ENCODE measurements at regions not wholly inside any gene's neighbourhood (a gene's known extent, or its start where the extent isn't known, plus 50 kb on each side); places are given as distances from the start of the nearest gene placed in this dataset.

DNA sequence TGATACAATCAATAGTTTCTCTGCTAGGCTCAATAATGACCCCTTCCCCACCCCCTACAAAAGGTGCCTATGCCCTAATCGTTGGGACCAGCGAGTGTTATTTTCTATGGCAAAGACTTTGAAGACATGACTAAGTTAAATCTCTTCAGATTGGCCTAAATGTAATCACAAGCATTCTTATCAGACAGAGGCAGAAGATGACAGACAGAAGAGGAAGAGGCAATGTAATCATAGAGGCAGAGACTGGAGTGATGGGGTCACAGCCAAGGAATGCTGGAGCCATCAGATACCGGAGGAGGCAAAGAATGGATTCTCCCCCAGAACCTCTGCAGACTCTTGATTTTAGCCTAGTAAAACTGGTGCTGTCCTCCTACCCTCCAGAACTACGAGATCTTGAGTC lies 159.3 kb downstream of the EDN1 start:
- no peak for ATAC-seq
- no peaks in the 10 kb centered on the region for H3K4me1 Mint-ChIP-seq
- ChIA-PET CTCF (no interaction called here), POLR2A (no interaction called here)
- peaks cover 10% of the 10 kb centered on the region for H3K27me3 Mint-ChIP-seq (ENCODE audit: low read depth)
- TF ChIP-seq, protein P1, sequence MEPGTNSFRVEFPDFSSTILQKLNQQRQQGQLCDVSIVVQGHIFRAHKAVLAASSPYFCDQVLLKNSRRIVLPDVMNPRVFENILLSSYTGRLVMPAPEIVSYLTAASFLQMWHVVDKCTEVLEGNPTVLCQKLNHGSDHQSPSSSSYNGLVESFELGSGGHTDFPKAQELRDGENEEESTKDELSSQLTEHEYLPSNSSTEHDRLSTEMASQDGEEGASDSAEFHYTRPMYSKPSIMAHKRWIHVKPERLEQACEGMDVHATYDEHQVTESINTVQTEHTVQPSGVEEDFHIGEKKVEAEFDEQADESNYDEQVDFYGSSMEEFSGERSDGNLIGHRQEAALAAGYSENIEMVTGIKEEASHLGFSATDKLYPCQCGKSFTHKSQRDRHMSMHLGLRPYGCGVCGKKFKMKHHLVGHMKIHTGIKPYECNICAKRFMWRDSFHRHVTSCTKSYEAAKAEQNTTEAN (CRISPR knock-in tag; IDR thresholded peaks at IDR 0.05), result no peak
- no peak overlapping the region for H3K4me3 Mint-ChIP-seq
- DNase-seq (ENCODE audit: low spot score), result no peak
- H3K9me3 Mint-ChIP-seq, result peaks cover 24% of the 10 kb centered on the region
- H3K27ac Mint-ChIP-seq, result no peak overlapping the region
- peaks cover 24% of the 10 kb centered on the region for H3K36me3 Mint-ChIP-seq

DNA sequence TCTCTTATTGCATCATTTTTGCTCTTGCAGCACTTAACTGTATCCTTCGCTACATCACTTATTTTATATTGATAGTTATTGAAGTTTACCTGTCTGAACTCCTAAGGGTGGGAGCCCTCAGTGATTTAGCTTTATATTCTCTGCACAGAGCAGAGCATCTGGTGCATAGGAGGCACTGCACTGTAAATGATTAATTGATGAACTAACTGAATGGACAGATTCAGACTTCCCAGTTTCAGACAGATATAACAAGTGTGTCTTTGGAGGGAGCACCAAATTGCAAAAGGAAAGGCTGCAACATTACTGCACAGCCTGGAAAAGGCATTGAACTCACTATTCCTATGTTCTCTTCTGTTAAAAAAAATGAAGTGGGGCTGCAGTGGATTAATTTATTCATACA lies 160.3 kb downstream of the EDN1 start:
- no peaks in the 10 kb centered on the region for H3K4me1 Mint-ChIP-seq
- DNase-seq (ENCODE audit: low spot score) (no peak), ATAC-seq (no peak)
- ChIA-PET CTCF (no interaction called here), POLR2A (no interaction called here)
- H3K27me3 Mint-ChIP-seq (ENCODE audit: low read depth), result peaks cover 12% of the 10 kb centered on the region
- peaks cover 32% of the 10 kb centered on the region for H3K36me3 Mint-ChIP-seq
- peaks cover 34% of the 10 kb centered on the region for H3K9me3 Mint-ChIP-seq
- no peak overlapping the region for H3K27ac Mint-ChIP-seq
- no peak for TF ChIP-seq FOXK1 (CRISPR knock-in tag; IDR thresholded peaks at IDR 0.05)
- no peak for TF ChIP-seq ZBTB21 (CRISPR knock-in tag; IDR thresholded peaks at IDR 0.05; ENCODE audit: borderline replicate concordance)
- no peak for TF ChIP-seq CBFB (CRISPR knock-in tag; IDR thresholded peaks at IDR 0.05; ENCODE audit: low read depth)
- TF ChIP-seq CREM (CRISPR knock-in tag; IDR thresholded peaks at IDR 0.05), result no peak
- no peak for TF ChIP-seq MYBL2 (CRISPR knock-in tag; IDR thresholded peaks at IDR 0.05)
- TF ChIP-seq, protein P2, sequence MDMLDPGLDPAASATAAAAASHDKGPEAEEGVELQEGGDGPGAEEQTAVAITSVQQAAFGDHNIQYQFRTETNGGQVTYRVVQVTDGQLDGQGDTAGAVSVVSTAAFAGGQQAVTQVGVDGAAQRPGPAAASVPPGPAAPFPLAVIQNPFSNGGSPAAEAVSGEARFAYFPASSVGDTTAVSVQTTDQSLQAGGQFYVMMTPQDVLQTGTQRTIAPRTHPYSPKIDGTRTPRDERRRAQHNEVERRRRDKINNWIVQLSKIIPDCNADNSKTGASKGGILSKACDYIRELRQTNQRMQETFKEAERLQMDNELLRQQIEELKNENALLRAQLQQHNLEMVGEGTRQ (CRISPR knock-in tag; IDR thresholded peaks at IDR 0.05), result no peak
- no peak for TF ChIP-seq GTF2I (CRISPR knock-in tag; conservative IDR thresholded peaks at IDR 0.05)
- no peak overlapping the region for H3K4me3 Mint-ChIP-seq

DNA sequence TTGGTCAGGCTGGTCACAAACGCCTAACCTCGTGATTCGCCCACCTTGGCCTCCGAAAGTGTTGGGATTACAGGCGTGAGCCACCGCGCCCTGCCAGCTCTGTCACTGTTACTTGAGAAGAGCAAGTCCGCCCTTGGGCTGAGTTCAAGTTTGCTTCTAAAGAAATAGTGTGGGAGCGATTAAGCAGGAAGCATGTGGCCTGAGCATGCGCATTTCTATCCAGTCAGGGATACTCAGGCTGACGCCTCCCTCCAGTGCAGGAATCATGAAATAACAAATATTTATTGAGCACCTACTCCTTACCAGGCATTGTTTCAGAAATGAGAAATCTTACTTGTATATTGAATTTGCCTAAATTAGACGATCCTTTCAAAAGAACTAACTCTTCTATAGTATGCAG lies 166.2 kb downstream of the EDN1 start:
- Mint-ChIP-seq H3K9me3 (peaks cover 34% of the 10 kb centered on the region), H3K27ac (no peak overlapping the region), H3K36me3 (peaks cover 33% of the 10 kb centered on the region), H3K27me3 (ENCODE audit: low read depth) (peaks cover 53% of the 10 kb centered on the region), H3K4me3 (no peak overlapping the region), H3K4me1 (peaks cover 31% of the 10 kb centered on the region)
- no peak; the same call in 1 of the 2 replicates for ATAC-seq
- ChIA-PET CTCF (interaction anchor here (0.7 to 1.2 kb wide), 3 partner anchors 48 to 787 kb away, joined by 3 to 5 read pairs (median 3); partner anchors contain the start of gene EDN1), POLR2A (interaction anchor here (0.7 kb wide), 1 partner anchor 151 kb away, joined by 3 read pairs; no protein-coding TSS in a partner anchor)
- no peak for DNase-seq (ENCODE audit: low spot score)
- no peak for TF ChIP-seq GRHL2 (CRISPR knock-in tag; IDR thresholded peaks at IDR 0.05; ENCODE audit: insufficient replicate concordance, severe bottlenecking)
- TF ChIP-seq TEAD1 (CRISPR knock-in tag; IDR thresholded peaks at IDR 0.05), result no peak
- TF ChIP-seq ZNF121 (CRISPR knock-in tag; IDR thresholded peaks at IDR 0.05), result no peak
- TF ChIP-seq, protein P3, sequence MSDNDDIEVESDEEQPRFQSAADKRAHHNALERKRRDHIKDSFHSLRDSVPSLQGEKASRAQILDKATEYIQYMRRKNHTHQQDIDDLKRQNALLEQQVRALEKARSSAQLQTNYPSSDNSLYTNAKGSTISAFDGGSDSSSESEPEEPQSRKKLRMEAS (CRISPR knock-in tag; IDR thresholded peaks at IDR 0.05), result no peak
- TF ChIP-seq ESRRA (CRISPR knock-in tag; IDR thresholded peaks at IDR 0.05; ENCODE audit: borderline replicate concordance), result no peak
- TF ChIP-seq NR3C1 (CRISPR knock-in tag; conservative IDR thresholded peaks at IDR 0.05; ENCODE audit: low read depth), result no peak
- TF ChIP-seq, protein P4, sequence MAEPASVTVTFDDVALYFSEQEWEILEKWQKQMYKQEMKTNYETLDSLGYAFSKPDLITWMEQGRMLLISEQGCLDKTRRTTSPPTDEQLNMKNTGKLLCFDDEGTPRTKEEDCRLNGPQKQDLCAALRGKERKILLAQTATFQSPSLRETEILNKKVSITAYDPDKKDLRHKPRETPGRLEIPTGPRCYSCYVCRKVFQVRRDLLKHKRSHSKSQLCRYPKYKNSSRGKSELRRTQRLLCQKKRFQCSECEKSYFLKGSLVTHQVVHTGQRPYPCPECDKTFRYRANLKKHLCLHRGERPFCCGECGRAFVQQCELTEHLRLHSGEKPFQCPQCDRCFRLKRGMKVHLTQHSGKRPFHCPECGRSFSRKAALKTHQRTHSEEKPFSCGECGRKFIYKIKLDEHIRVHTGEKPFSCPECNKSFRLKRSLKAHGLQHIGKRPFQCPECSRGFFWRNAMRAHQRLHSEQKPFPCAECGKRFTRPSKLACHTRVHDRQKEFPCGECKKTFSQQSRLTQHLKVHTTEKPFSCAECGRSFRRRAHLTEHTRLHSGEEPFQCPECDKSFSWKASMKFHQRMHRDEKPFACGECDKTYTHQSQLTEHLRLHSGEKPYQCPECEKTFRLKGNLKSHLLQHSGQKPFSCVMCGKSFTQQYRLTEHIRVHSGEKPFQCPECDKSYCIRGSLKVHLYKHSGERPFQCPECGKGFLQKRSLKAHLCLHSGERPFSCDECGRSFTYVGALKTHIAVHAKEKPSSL (CRISPR knock-in tag; conservative IDR thresholded peaks at IDR 0.05), result no peak
- TF ChIP-seq, protein P5, sequence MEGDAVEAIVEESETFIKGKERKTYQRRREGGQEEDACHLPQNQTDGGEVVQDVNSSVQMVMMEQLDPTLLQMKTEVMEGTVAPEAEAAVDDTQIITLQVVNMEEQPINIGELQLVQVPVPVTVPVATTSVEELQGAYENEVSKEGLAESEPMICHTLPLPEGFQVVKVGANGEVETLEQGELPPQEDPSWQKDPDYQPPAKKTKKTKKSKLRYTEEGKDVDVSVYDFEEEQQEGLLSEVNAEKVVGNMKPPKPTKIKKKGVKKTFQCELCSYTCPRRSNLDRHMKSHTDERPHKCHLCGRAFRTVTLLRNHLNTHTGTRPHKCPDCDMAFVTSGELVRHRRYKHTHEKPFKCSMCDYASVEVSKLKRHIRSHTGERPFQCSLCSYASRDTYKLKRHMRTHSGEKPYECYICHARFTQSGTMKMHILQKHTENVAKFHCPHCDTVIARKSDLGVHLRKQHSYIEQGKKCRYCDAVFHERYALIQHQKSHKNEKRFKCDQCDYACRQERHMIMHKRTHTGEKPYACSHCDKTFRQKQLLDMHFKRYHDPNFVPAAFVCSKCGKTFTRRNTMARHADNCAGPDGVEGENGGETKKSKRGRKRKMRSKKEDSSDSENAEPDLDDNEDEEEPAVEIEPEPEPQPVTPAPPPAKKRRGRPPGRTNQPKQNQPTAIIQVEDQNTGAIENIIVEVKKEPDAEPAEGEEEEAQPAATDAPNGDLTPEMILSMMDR (IDR thresholded peaks at IDR 0.05), result no peak
- no peak for TF ChIP-seq CBFB (CRISPR knock-in tag; IDR thresholded peaks at IDR 0.05; ENCODE audit: low read depth)
- TF ChIP-seq, protein P6, sequence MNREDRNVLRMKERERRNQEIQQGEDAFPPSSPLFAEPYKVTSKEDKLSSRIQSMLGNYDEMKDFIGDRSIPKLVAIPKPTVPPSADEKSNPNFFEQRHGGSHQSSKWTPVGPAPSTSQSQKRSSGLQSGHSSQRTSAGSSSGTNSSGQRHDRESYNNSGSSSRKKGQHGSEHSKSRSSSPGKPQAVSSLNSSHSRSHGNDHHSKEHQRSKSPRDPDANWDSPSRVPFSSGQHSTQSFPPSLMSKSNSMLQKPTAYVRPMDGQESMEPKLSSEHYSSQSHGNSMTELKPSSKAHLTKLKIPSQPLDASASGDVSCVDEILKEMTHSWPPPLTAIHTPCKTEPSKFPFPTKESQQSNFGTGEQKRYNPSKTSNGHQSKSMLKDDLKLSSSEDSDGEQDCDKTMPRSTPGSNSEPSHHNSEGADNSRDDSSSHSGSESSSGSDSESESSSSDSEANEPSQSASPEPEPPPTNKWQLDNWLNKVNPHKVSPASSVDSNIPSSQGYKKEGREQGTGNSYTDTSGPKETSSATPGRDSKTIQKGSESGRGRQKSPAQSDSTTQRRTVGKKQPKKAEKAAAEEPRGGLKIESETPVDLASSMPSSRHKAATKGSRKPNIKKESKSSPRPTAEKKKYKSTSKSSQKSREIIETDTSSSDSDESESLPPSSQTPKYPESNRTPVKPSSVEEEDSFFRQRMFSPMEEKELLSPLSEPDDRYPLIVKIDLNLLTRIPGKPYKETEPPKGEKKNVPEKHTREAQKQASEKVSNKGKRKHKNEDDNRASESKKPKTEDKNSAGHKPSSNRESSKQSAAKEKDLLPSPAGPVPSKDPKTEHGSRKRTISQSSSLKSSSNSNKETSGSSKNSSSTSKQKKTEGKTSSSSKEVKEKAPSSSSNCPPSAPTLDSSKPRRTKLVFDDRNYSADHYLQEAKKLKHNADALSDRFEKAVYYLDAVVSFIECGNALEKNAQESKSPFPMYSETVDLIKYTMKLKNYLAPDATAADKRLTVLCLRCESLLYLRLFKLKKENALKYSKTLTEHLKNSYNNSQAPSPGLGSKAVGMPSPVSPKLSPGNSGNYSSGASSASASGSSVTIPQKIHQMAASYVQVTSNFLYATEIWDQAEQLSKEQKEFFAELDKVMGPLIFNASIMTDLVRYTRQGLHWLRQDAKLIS (CRISPR knock-in tag; IDR thresholded peaks at IDR 0.05; ENCODE audit: borderline replicate concordance), result no peak
